ENCODE measurements at regions not wholly inside any gene's neighbourhood (a gene's known extent, or its start where the extent isn't known, plus 50 kb on each side); places are given as distances from the start of the nearest gene placed in this dataset.

DNA sequence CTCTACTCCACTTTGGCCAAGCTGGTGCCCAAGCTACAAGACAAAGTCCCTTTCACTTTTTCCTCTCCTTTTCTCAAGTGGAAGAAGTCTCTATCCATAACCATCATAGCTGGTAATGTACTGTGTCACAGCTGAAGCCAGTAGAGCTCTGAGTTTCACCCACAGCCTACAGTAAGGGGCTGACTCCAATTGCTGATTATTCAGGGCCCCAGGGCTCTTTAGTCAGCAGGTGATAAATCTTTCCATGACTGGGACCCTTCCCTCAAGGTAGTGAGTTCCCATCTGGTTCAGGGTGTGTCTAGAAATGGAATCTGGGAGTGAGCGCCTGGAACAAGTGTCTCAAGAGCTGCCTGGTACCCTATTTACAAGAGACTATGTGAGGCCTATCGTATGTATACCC lies 436.0 kb upstream of the CA10 start:
- no peak overlapping the region for H3K27ac ChIP-seq
- H3K4me2 ChIP-seq, result no peak overlapping the region
- TF ChIP-seq, protein P1, sequence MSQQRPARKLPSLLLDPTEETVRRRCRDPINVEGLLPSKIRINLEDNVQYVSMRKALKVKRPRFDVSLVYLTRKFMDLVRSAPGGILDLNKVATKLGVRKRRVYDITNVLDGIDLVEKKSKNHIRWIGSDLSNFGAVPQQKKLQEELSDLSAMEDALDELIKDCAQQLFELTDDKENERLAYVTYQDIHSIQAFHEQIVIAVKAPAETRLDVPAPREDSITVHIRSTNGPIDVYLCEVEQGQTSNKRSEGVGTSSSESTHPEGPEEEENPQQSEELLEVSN (IDR thresholded peaks at IDR 0.05; ENCODE audit: borderline replicate concordance, low read depth), result no peak
- TF ChIP-seq MAFK (IDR thresholded peaks at IDR 0.05; ENCODE audit: partially characterized antibody) (no peak), RCOR1 (IDR thresholded peaks at IDR 0.05; ENCODE audit: low read depth, low read length) (no peak), ZFP36 (IDR thresholded peaks at IDR 0.05; ENCODE audit: borderline replicate concordance, partially characterized antibody) (no peak), RNF2 (IDR thresholded peaks at IDR 0.05; ENCODE audit: borderline replicate concordance, low read depth) (no peak), TFCP2L1 (CRISPR knock-in tag; IDR thresholded peaks at IDR 0.05) (no peak), GATA3 (IDR thresholded peaks at IDR 0.05; ENCODE audit: borderline replicate concordance) (no peak), MAZ (IDR thresholded peaks at IDR 0.05; ENCODE audit: borderline replicate concordance, low read depth, low read length) (no peak), CBX8 (IDR thresholded peaks at IDR 0.05) (no peak), HOXA7 (CRISPR knock-in tag; IDR thresholded peaks at IDR 0.05) (no peak), FOSB (CRISPR knock-in tag; IDR thresholded peaks at IDR 0.05) (no peak), TP53 (CRISPR knock-in tag; IDR thresholded peaks at IDR 0.05) (no peak), RFX5 (IDR thresholded peaks at IDR 0.05) (no peak), SREBF2 (IDR thresholded peaks at IDR 0.05) (no peak)
- TF ChIP-seq, protein P2, sequence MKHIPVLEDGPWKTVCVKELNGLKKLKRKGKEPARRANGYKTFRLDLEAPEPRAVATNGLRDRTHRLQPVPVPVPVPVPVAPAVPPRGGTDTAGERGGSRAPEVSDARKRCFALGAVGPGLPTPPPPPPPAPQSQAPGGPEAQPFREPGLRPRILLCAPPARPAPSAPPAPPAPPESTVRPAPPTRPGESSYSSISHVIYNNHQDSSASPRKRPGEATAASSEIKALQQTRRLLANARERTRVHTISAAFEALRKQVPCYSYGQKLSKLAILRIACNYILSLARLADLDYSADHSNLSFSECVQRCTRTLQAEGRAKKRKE (CRISPR knock-in tag; IDR thresholded peaks at IDR 0.05; ENCODE audit: low read depth), result no peak
- WGBS (ENCODE audit: missing lambda C conversion rate), result 4% methylated on average over 2 of the region's 2 CpGs
- no peak overlapping the region for H3K4me3 ChIP-seq
- DNase-seq (ENCODE audit: low read depth in 1 of 2, low spot score in 1 of 2) (no peak), FAIRE-seq (no peak), ATAC-seq (no peak)
- H3K9me3 ChIP-seq, result peaks cover 14% of the 10 kb centered on the region; the same call in 2 of the 3 replicates
- POLR2A ChIA-PET, result no interaction called here
- CTCF ChIA-PET, result no interaction called here
- H3K4me1 ChIP-seq, result no peaks in the 10 kb centered on the region

DNA sequence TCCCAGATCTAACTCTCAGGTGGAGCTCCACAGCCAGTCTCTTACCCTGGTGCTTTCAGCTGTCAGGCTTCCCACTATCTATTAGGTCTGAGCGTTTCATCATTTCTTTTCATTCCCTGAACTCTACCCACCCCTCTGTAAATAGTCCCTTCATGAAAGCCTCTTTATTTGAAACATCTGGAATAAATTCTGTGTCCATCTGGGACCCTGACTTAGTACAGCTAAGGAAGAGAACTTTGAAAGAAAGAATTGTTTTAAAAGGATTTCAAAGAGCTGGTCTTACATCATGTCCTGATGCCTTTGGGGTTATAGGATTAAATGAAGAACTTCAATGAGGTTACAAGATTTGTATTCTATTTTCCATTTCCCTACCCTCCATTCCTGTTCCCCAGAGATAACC lies 388.5 kb upstream of the CA10 start:
- DNase-seq (ENCODE audit: low read depth in 1 of 2, low spot score in 1 of 2) (no peak), ATAC-seq (no peak), FAIRE-seq (no peak)
- no peak overlapping the region for H3K4me3 ChIP-seq
- H3K9me3 ChIP-seq, result peaks cover 4% of the 10 kb centered on the region; the same call in 2 of the 3 replicates
- CTCF ChIA-PET, result no interaction called here
- POLR2A ChIA-PET, result no interaction called here
- no peaks in the 10 kb centered on the region for H3K4me1 ChIP-seq
- 0% methylated on average over 1 of the region's 1 CpG for WGBS (ENCODE audit: missing lambda C conversion rate)
- no peak for TF ChIP-seq SREBF2 (IDR thresholded peaks at IDR 0.05)
- TF ChIP-seq, protein P3, sequence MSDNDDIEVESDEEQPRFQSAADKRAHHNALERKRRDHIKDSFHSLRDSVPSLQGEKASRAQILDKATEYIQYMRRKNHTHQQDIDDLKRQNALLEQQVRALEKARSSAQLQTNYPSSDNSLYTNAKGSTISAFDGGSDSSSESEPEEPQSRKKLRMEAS (IDR thresholded peaks at IDR 0.05), result no peak
- TF ChIP-seq, protein P2 (CRISPR knock-in tag; IDR thresholded peaks at IDR 0.05; ENCODE audit: low read depth), result no peak
- no peak for TF ChIP-seq POLR2AphosphoS2 (conservative IDR thresholded peaks at IDR 0.05; ENCODE audit: low read length)
- TF ChIP-seq RCOR1 (IDR thresholded peaks at IDR 0.05; ENCODE audit: low read depth, low read length), result no peak
- no peak for TF ChIP-seq CHD2 (IDR thresholded peaks at IDR 0.05; ENCODE audit: low read length, partially characterized antibody)
- TF ChIP-seq MAZ (IDR thresholded peaks at IDR 0.05; ENCODE audit: borderline replicate concordance, low read depth, low read length), result no peak
- no peak for TF ChIP-seq MYC (IDR thresholded peaks at IDR 0.05; ENCODE audit: borderline replicate concordance, low read length)
- TF ChIP-seq, protein P4, sequence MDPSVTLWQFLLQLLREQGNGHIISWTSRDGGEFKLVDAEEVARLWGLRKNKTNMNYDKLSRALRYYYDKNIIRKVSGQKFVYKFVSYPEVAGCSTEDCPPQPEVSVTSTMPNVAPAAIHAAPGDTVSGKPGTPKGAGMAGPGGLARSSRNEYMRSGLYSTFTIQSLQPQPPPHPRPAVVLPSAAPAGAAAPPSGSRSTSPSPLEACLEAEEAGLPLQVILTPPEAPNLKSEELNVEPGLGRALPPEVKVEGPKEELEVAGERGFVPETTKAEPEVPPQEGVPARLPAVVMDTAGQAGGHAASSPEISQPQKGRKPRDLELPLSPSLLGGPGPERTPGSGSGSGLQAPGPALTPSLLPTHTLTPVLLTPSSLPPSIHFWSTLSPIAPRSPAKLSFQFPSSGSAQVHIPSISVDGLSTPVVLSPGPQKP (IDR thresholded peaks at IDR 0.05; ENCODE audit: low read depth, low read length), result no peak
- TF ChIP-seq CBX8 (IDR thresholded peaks at IDR 0.05), result no peak
- H3K4me2 ChIP-seq, result no peak overlapping the region
- no peak overlapping the region for H3K27ac ChIP-seq

DNA sequence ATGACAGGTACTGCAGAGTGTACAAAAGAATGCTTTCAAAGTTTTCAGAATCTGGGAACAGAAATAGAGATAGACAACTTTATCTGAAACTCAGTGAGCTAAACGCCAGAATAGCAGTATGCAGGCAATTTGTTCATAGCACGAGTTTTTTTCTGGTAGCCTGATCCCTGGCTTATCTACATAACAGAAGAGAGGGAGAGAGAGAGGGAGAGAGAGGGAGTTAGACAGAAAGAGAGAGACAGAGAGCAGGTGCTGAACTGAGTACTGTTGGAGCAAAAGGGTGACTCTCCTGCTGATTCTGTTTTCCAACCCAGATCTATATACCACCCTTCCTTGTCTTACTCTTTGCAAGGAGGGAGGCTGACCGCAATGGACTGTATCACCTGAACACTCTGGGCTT lies 388.0 kb upstream of the CA10 start:
- DNase-seq (ENCODE audit: low read depth in 1 of 2, low spot score in 1 of 2) (no peak), ATAC-seq (no peak), FAIRE-seq (no peak)
- WGBS (ENCODE audit: missing lambda C conversion rate), result 0% methylated on average over 3 of the region's 3 CpGs
- ChIA-PET POLR2A (no interaction called here), CTCF (no interaction called here)
- no peak overlapping the region for H3K27ac ChIP-seq
- peaks cover 4% of the 10 kb centered on the region; the same call in 2 of the 3 replicates for H3K9me3 ChIP-seq
- H3K4me2 ChIP-seq, result no peak overlapping the region
- H3K4me1 ChIP-seq, result no peaks in the 10 kb centered on the region
- H3K4me3 ChIP-seq, result no peak overlapping the region
- no peak for TF ChIP-seq GATA3 (IDR thresholded peaks at IDR 0.05; ENCODE audit: borderline replicate concordance)
- no peak for TF ChIP-seq MAFK (IDR thresholded peaks at IDR 0.05; ENCODE audit: partially characterized antibody)
- no peak for TF ChIP-seq RAD21 (conservative IDR thresholded peaks at IDR 0.05 in 1 of 2, IDR thresholded peaks at IDR 0.05 in 1 of 2)
- TF ChIP-seq, protein P5, sequence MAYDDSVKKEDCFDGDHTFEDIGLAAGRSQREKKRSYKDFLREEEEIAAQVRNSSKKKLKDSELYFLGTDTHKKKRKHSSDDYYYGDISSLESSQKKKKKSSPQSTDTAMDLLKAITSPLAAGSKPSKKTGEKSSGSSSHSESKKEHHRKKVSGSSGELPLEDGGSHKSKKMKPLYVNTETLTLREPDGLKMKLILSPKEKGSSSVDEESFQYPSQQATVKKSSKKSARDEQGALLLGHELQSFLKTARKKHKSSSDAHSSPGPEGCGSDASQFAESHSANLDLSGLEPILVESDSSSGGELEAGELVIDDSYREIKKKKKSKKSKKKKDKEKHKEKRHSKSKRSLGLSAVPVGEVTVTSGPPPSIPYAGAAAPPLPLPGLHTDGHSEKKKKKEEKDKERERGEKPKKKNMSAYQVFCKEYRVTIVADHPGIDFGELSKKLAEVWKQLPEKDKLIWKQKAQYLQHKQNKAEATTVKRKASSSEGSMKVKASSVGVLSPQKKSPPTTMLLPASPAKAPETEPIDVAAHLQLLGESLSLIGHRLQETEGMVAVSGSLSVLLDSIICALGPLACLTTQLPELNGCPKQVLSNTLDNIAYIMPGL (CRISPR knock-in tag; IDR thresholded peaks at IDR 0.05; ENCODE audit: borderline replicate concordance), result no peak
- TF ChIP-seq FOSL2 (IDR thresholded peaks at IDR 0.05), result no peak
- no peak for TF ChIP-seq FOSL2 (CRISPR knock-in tag; IDR thresholded peaks at IDR 0.05)
- no peak for TF ChIP-seq SREBF2 (IDR thresholded peaks at IDR 0.05)
- no peak for TF ChIP-seq TFCP2L1 (CRISPR knock-in tag; IDR thresholded peaks at IDR 0.05)

All from A549 (cell line).